ENCODE measurements at regions not wholly inside any gene's neighbourhood (a gene's known extent, or its start where the extent isn't known, plus 50 kb on each side); places are given as distances from the start of the nearest gene placed in this dataset.

DNA sequence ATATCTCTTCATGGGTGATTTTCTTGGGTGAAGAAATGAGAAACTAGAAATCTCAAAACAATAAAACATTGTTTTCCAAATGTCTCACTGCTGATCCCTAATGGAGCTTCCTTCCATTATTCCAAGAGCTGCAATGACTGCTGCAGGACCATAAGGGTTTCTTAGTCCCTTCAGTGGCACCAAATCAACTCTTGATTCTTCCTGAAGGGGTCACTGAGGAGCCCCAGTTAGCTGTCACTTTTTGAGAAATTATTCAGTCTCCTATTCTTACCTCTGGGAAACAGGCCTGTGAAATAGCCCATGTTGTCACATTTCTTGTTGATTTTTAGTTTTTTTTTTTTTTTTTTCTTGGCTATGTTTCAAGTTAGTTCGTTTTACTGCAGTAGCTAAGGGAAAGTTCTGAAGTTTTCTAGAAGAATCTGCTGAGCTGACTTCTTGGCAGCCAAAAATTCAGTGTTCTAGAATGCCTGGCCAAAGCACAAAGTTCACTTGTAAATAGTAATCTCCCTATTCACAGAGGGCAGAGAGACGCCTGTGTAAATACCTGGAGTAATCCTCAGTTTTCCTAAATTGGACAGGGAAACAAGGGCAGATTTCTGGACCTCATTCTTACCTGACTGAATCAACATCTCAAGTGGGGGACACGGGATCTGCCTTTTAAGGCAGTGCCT lies 480.0 kb downstream of the RIT2 start:
- intact Hi-C loops (cut with DNase I; ENCODE audit: low total_unique reads), result no loop called here
- TF ChIP-seq CTCF (IDR thresholded peaks at IDR 0.05), result no peak
- TF ChIP-seq POLR2A (IDR thresholded peaks at IDR 0.05), result no peak
- 17 to 30% methylated on average over 3 of the region's 3 CpGs for WGBS, 2 donors
- H3K4me3 ChIP-seq (ENCODE audit: low read depth, poor library complexity, severe bottlenecking), result no peak overlapping the region
- no peak for DNase-seq (ENCODE audit: low spot score in 2 of 2)

DNA sequence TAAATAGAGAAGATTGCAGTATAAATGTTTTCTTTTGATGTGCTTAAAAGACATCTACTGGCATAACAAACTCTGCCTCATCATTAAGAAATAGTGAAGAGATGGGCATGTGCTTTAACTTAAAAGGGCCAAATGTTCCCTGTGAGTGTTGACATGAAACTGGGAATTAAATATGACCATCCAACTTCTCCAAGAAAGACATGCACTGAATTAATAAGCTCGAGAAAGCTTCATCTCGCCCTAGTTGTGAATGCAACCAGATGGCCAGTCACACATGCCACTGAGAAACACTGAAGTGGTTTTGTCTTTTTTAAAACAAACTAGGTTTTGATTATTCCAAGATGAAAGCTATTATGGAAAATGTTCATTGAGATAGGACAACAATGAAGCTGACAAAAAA lies 479.2 kb downstream of the RIT2 start:
- no peak for DNase-seq (ENCODE audit: low spot score in 2 of 2)
- no peak overlapping the region for H3K4me3 ChIP-seq (ENCODE audit: low read depth, poor library complexity, severe bottlenecking)
- intact Hi-C loops (cut with DNase I; ENCODE audit: low total_unique reads), result no loop called here
- WGBS, 2 donors, result 37 to 58% methylated on average over 2 of the region's 2 CpGs
- no peak for TF ChIP-seq CTCF (IDR thresholded peaks at IDR 0.05)
- no peak for TF ChIP-seq POLR2A (IDR thresholded peaks at IDR 0.05)

GRCh38 chr18:42640160-42640559 lies 475.3 kb downstream of the RIT2 start:
- intact Hi-C loops (cut with DNase I; ENCODE audit: low total_unique reads), result no loop called here
- DNase-seq (ENCODE audit: low spot score in 2 of 2), result no peak
- H3K4me3 ChIP-seq (ENCODE audit: low read depth, poor library complexity, severe bottlenecking), result no peak overlapping the region
- TF ChIP-seq CTCF (IDR thresholded peaks at IDR 0.05) (no peak), POLR2A (IDR thresholded peaks at IDR 0.05) (no peak)

GRCh38 chr18:42641996-42642395 lies 473.5 kb downstream of the RIT2 start:
- 88 to 90% methylated on average over 5 of the region's 5 CpGs for WGBS, 2 donors
- H3K4me3 ChIP-seq (ENCODE audit: low read depth, poor library complexity, severe bottlenecking), result no peak overlapping the region
- intact Hi-C loops (cut with DNase I; ENCODE audit: low total_unique reads), result no loop called here
- TF ChIP-seq POLR2A (IDR thresholded peaks at IDR 0.05), result no peak
- TF ChIP-seq CTCF (IDR thresholded peaks at IDR 0.05), result no peak
- DNase-seq (ENCODE audit: low spot score in 2 of 2), result no peak

- WGBS, 2 donors, result 48 to 49% methylated on average over 3 of the region's 3 CpGs
- no peak overlapping the region for H3K4me3 ChIP-seq (ENCODE audit: low read depth, poor library complexity, severe bottlenecking)
- intact Hi-C loops (cut with DNase I; ENCODE audit: low total_unique reads), result no loop called here
- DNase-seq (ENCODE audit: low spot score in 2 of 2), result no peak
- TF ChIP-seq CTCF (IDR thresholded peaks at IDR 0.05) (no peak), POLR2A (IDR thresholded peaks at IDR 0.05) (no peak)
Observed at GRCh38 chr18:42644729-42645131, 470.8 kb downstream of the RIT2 start.
